BLaER1 treated with 17β-estradiol and CSF1 and Interleukin-3, amounts not matched to agents 10 nM and 100 nM (cell line): ENCODE measurements at regions not wholly inside any gene's neighbourhood (a gene's known extent, or its start where the extent isn't known, plus 50 kb on each side); places are given as distances from the start of the nearest gene placed in this dataset.

ENCODE experiments used
- H3K27ac ChIP-seq, 11 experiments: shearing (Covaris generic); formaldehyde crosslinking; 2 replicates each; pipeline ENCODE4 v1.8.1; 2022
- H3K27me3 ChIP-seq, 11 experiments: shearing (Covaris generic); formaldehyde crosslinking; 2 replicates each; pipeline ENCODE4 v1.8.1; 2022
- H3K36me3 ChIP-seq, 11 experiments: shearing (Covaris generic); formaldehyde crosslinking; 2 replicates each; pipeline ENCODE4 v1.8.1; 2022
- H3K4me1 ChIP-seq, 10 experiments: shearing (Covaris generic); formaldehyde crosslinking; 2 replicates each; pipeline ENCODE4 v1.8.1; 2022
- H3K4me2 ChIP-seq, 11 experiments: shearing (Covaris generic); formaldehyde crosslinking; 2 replicates each; pipeline ENCODE4 v1.8.1; 2022
- H3K4me3 ChIP-seq, 10 experiments: shearing (Covaris generic); formaldehyde crosslinking; 2 replicates each; pipeline ENCODE4 v1.8.1; 2022
- H3K9ac ChIP-seq, 11 experiments: shearing (Covaris generic); formaldehyde crosslinking; 2 replicates each; pipeline ENCODE4 v1.8.1; 2022
- H3K9me3 ChIP-seq, 11 experiments: shearing (Covaris generic); formaldehyde crosslinking; replicated peaks in 1 of 11; 2 replicates each; pipeline ENCODE4 v1.8.1; 2022
- H4K20me1 ChIP-seq, 11 experiments: shearing (Covaris generic); formaldehyde crosslinking; 2 replicates each; pipeline ENCODE4 v1.8.1; 2022
- Cebpa-rat ChIP-seq, 11 experiments: shearing (Covaris generic); IDR thresholded peaks; 2 replicates each; pipeline ENCODE4 v1.8.1; 2022

DNA sequence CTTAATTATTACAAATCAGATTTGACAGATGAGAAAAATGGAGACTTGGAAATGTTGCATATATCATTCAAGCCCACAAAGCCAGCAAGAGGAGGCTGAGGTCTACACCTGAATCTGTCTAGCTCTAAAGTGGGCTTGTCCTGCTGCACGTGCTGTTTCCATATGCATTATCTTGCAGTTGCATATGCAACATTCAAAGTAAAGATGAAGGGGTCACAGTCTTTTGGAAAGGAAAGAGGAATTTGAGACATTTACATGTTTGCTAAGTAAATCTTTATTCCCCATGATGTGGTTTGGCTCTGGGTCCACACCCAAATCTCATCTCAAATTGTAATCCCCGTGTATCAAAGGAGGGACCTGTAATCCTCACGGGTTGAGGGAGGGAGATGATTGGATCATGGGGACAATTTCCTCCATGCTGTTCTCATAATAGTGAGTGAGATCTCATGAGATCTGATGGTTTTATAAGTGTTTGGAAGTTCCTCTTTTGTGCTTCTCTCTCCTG, 98.3 kb downstream of the BACH1 start:
- H3K27me3 ChIP-seq, result no peaks in the 10 kb centered on the region
- H3K4me3 ChIP-seq, result no peak overlapping the region
- TF ChIP-seq Cebpa-rat (IDR thresholded peaks at IDR 0.05), result no peak
- peaks cover 0 to 10% (median 0%) of the 10 kb centered on the region in 10 experiments; a peak in 2 of 20 replicates for H3K4me1 ChIP-seq
- no peaks in the 10 kb centered on the region for H4K20me1 ChIP-seq
- H3K4me2 ChIP-seq, result no peak overlapping the region
- no peak overlapping the region for H3K9ac ChIP-seq
- H3K27ac ChIP-seq, result no peak overlapping the region
- peaks cover 18 to 94% (median 38%) of the 10 kb centered on the region in 11 experiments; a peak in 20 of 22 replicates for H3K36me3 ChIP-seq
- peaks cover 46 to 89% (median 57%) of the 10 kb centered on the region in 11 experiments for H3K9me3 ChIP-seq

DNA sequence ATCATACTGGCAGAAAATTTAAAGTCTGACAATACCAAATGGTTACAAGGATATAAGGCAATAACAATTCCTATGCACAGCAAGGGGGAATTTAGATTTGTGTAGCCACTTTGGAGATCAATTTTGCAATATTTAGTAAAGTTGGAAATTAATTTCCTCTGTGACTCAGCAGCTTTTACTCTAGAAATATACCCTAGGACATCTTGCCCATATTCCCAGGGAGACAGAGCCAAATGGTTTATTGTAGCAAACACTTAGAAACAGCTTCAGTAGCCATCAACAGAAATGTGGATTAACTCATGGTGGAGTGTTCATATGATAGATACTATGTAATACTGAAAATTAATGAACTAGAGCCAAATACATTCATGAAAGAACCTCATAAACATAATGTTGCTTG, 104.6 kb downstream of the BACH1 start:
- Histone ChIP-seq H3K9ac (no peak overlapping the region), H3K36me3 (peaks cover 5 to 99% (median 21%) of the 10 kb centered on the region in 11 experiments; a peak in 19 of 22 replicates), H3K27me3 (no peaks in the 10 kb centered on the region), H3K4me1 (peaks cover 0 to 23% (median 9%) of the 10 kb centered on the region in 10 experiments; a peak in 11 of 20 replicates), H3K27ac (peak overlapping the region in 5 of 11 experiments; percentile 23 to 74 (median 63); a peak in 8 of 22 replicates), H3K9me3 (peaks cover 23 to 76% (median 45%) of the 10 kb centered on the region in 11 experiments), H3K4me2 (0 out of 22 replicates have a peak overlapping the region, but pooled peaks of 1 of the 11 experiments have one; percentile 27), H4K20me1 (no peaks in the 10 kb centered on the region), H3K4me3 (no peak overlapping the region)
- TF ChIP-seq Cebpa-rat (IDR thresholded peaks at IDR 0.05), result no peak

DNA sequence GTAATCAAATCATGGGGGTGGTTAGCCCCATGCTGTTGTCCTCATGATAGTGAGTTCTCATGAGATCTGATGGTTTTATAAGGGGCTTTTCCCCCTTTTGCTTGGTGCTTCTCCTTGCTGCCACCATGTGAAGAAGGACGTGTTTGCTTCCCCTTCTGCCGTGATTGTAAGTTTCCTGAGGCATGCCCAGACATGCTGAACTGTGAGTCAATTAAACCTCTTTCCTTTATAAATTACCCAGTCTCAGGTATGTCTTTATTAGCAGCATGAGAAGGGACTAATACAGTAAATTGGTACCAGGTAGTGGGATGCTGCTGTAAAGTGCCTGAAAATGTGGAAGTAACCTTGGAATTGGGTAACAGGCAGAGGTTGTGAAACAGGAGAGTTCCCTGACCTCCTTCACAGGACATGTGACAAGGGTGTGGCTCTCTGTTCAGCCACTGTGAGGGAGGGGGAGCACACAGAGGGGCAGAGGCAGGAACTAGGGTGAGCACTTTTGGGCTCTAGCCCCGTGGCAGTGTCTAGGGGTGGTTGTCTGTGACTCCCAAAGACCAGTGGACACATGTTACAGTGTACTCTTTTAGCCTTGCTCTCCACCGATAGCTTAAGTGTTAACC, 105.3 kb downstream of the BACH1 start:
- H3K36me3 ChIP-seq, result peaks cover 0 to 99% (median 19%) of the 10 kb centered on the region in 11 experiments; a peak in 17 of 22 replicates

DNA sequence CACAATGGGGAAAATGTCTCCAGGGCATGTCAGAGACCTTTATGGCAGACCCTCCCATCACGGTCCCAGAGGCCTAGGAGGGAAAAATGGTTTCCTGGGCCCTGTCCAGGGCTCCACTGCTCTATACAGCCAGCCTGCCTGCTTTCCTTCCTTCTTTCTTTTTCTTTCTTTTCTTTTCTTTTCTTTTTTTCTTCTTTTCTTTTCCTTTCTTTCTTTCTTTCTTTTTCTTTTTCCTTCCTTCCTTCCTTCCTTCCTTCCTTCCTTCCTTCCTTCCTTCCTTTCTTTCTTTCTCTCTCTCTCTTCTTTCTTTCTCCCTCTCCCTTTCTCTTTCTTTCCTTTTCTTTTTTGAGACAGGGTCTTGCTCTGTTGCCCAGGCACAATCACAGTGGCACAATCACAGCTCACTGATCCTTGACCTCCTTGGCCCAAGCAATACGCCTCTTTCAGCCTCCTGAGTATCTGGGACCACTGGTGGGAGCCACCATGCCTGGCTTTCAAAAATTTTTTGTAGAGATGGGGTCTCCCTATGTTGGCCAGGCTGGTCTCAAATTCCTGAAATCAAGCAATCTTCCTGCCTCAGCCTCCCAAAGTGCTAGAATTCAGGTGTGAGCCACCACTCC, 106.9 kb downstream of the BACH1 start:
- Histone ChIP-seq H4K20me1 (no peaks in the 10 kb centered on the region), H3K9ac (no peak overlapping the region), H3K9me3 (peaks cover 0 to 53% (median 23%) of the 10 kb centered on the region in 11 experiments; a peak in 15 of 22 replicates), H3K27ac (peak overlapping the region in 1 of 11 experiments; percentile 74; a peak in 2 of 22 replicates), H3K4me1 (peaks cover 0 to 23% (median 9%) of the 10 kb centered on the region in 10 experiments; a peak in 11 of 20 replicates), H3K4me2 (no peak overlapping the region), H3K27me3 (no peaks in the 10 kb centered on the region), H3K4me3 (no peak overlapping the region), H3K36me3 (peaks cover 0 to 96% (median 6%) of the 10 kb centered on the region in 11 experiments; a peak in 8 of 22 replicates)
- no peak for TF ChIP-seq Cebpa-rat (IDR thresholded peaks at IDR 0.05)

More for the DNA sequence above, 105.3 kb downstream of the BACH1 start:
- H3K9ac ChIP-seq, result peak overlapping the region in 1 of 11 experiments; percentile 9; a peak in 1 of 22 replicates
- no peaks in the 10 kb centered on the region for H3K27me3 ChIP-seq
- peak overlapping the region in 1 of 10 experiments; percentile 14; a peak in 1 of 20 replicates for H3K4me3 ChIP-seq
- peak overlapping the region in 9 of 11 experiments; percentile 24 to 74 (median 55); a peak in 18 of 22 replicates for H3K27ac ChIP-seq
- H4K20me1 ChIP-seq, result no peaks in the 10 kb centered on the region
- peaks cover 16 to 69% (median 37%) of the 10 kb centered on the region in 11 experiments for H3K9me3 ChIP-seq
- H3K4me1 ChIP-seq, result peaks cover 0 to 23% (median 9%) of the 10 kb centered on the region in 10 experiments; a peak in 11 of 20 replicates
- peak in 5 of 11 experiments; percentile 12 to 71 (median 53); a peak in 8 of 22 replicates for TF ChIP-seq Cebpa-rat (IDR thresholded peaks at IDR 0.05)
- peak overlapping the region in 7 of 11 experiments; percentile 20 to 61 (median 45); a peak in 13 of 22 replicates for H3K4me2 ChIP-seq

DNA sequence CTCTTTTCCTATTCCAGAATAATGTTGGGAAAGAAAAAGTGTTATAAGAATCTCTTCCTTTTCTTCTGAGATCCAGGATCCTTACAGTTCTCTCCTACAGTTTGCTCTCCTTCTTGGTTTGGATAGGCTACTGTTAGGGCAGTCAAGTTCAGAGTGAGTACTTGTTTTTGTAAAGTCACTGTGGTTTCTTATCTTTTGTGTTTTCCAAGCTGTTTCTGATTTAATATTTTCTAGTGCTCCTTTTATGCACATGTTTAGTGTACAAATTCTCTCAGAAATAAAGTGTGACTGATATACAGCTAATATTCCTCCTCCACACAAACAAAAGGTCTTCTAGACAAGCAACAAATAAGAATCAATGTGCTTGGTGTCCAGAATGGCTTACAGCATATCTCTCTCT, 107.7 kb downstream of the BACH1 start:
- no peak for TF ChIP-seq Cebpa-rat (IDR thresholded peaks at IDR 0.05)
- H4K20me1 ChIP-seq, result no peaks in the 10 kb centered on the region

DNA sequence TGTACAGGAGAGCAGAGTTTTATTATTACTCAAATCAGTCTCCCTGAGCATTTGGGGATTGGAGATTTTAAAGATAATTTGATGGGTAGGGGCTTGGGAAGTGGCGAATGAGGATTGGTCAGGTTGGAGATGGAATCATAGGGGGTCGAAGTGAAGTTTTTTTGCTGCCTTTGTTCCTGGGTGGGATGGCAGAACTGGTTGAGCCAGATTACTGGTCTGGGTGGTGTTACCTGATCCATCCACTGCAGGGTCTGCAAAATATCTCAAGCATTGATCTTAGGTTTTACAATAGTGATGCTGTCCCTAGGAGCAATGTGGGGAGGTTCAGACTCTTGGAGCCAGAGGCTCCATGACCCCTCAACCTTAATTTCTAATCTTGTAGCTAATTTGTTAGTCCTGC, 108.8 kb downstream of the BACH1 start:
- Histone ChIP-seq H4K20me1 (peaks cover 0 to 7% (median 0%) of the 10 kb centered on the region in 11 experiments; a peak in 2 of 22 replicates), H3K9ac (no peak overlapping the region), H3K9me3 (peaks cover 0 to 33% (median 23%) of the 10 kb centered on the region in 11 experiments; a peak in 14 of 22 replicates), H3K36me3 (peaks cover 0 to 93% (median 5%) of the 10 kb centered on the region in 11 experiments; a peak in 8 of 22 replicates), H3K27ac (no peak overlapping the region), H3K4me2 (no peak overlapping the region), H3K4me3 (no peak overlapping the region), H3K27me3 (no peaks in the 10 kb centered on the region), H3K4me1 (peaks cover 0 to 23% (median 9%) of the 10 kb centered on the region in 10 experiments; a peak in 11 of 20 replicates)
- no peak for TF ChIP-seq Cebpa-rat (IDR thresholded peaks at IDR 0.05)

More for the DNA sequence above, 107.7 kb downstream of the BACH1 start:
- Histone ChIP-seq H3K27me3 (no peaks in the 10 kb centered on the region), H3K4me3 (no peak overlapping the region), H3K9ac (no peak overlapping the region), H3K4me2 (no peak overlapping the region), H3K36me3 (peaks cover 0 to 93% (median 6%) of the 10 kb centered on the region in 11 experiments; a peak in 8 of 22 replicates), H3K27ac (no peak overlapping the region), H3K4me1 (peaks cover 0 to 23% (median 9%) of the 10 kb centered on the region in 10 experiments; a peak in 11 of 20 replicates), H3K9me3 (peaks cover 0 to 45% (median 23%) of the 10 kb centered on the region in 11 experiments; a peak in 14 of 22 replicates)

DNA sequence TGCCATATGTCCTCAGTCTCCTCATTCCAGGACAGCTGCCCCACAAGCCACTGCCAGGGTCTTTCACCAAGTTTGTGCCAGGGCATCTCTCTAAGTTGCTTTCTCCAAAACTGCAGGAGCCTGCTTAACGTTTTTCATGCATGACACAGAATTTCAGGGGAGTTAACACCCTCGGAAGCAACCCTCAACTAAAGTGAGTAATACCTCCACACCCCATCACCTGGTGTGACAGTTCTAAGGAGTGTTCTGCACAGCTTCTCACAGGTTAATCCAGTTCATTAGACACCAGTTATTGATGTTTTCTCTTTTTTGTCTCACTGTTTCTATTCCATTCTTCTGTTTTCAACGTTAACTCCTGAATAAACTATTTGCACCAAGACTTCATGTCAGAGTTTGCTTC, 115.0 kb downstream of the BACH1 start:
- Histone ChIP-seq H3K9me3 (no peaks in the 10 kb centered on the region), H3K4me2 (no peak overlapping the region), H3K27me3 (no peaks in the 10 kb centered on the region), H3K27ac (no peak overlapping the region), H3K36me3 (peaks cover 0 to 82% (median 0%) of the 10 kb centered on the region in 11 experiments; a peak in 10 of 22 replicates), H3K4me3 (no peak overlapping the region), H3K4me1 (peaks cover 5 to 12% (median 6%) of the 10 kb centered on the region in 10 experiments), H3K9ac (no peak overlapping the region), H4K20me1 (peaks cover 0 to 7% (median 0%) of the 10 kb centered on the region in 11 experiments; a peak in 2 of 22 replicates)
- TF ChIP-seq Cebpa-rat (IDR thresholded peaks at IDR 0.05), result no peak

DNA sequence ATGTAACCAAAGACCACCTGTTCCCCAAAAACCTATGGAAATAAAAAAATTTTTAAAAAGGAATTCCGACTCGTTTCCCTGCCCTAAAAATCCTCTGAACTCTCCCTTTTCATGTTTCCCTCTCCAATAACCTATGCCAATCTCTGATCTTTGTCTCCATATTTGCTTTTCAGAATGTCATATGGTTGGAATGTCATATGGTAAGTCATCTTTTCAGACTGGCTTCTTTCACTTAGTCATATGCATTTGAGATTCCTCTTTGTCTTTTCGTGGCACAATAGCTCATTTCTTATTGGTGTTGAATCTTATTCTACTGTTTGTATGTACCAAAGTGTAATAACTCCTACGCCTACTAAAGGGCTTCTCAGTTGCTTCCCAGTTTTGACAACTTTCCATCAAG, 117.5 kb downstream of the BACH1 start:
- Histone ChIP-seq H3K36me3 (peaks cover 0 to 62% (median 0%) of the 10 kb centered on the region in 11 experiments; a peak in 10 of 22 replicates), H3K4me1 (peaks cover 10 to 24% (median 17%) of the 10 kb centered on the region in 10 experiments), H4K20me1 (peaks cover 0 to 7% (median 0%) of the 10 kb centered on the region in 11 experiments; a peak in 2 of 22 replicates), H3K9ac (no peak overlapping the region), H3K27me3 (no peaks in the 10 kb centered on the region), H3K4me2 (no peak overlapping the region), H3K4me3 (no peak overlapping the region), H3K27ac (no peak overlapping the region), H3K9me3 (no peaks in the 10 kb centered on the region)
- TF ChIP-seq Cebpa-rat (IDR thresholded peaks at IDR 0.05), result no peak
